CD4-positive, alpha-beta memory T cell (primary cell): ENCODE measurements at regions not wholly inside any gene's neighbourhood (a gene's known extent, or its start where the extent isn't known, plus 50 kb on each side); places are given as distances from the start of the nearest gene placed in this dataset.
A peak's percentile ranks its signal among the peaks of the same experiment; 100 is the strongest.

Source experiments
- CTCF ChIA-PET: fragments of 350-600 bp; sonication (Branson Sonifier 250); formaldehyde crosslinking; loops from one replicate; lab custom pipeline; 2021; ENCODE audit warnings: inconsistent platforms; ENCODE audit not compliant: partially characterized antibody; lab: Charles Lee
- POLR2A ChIA-PET: fragments of 350-600 bp; sonication (Branson Sonifier 250); formaldehyde crosslinking; loops from one replicate; lab custom pipeline; 2021; ENCODE audit not compliant: partially characterized antibody; lab: Charles Lee
- DNase-seq, 5 donors: peaks; one replicate each; pipeline versions ENCODE4 v3.0.0 to v3.0.0-alpha.2; 2020 to 2022; ENCODE audit warnings: mixed read lengths in 1 of 5
- H3K27ac ChIP-seq: one replicate; pipeline ENCODE4 v1.7.0; 2013; ENCODE audit warnings: low read depth, low read length
- H3K27me3 ChIP-seq: 2 replicates; pipeline ENCODE4 v1.7.0; 2013; ENCODE audit warnings: mild to moderate bottlenecking, low read length, moderate library complexity; ENCODE audit not compliant: insufficient read depth
- H3K36me3 ChIP-seq: 2 replicates; pipeline ENCODE4 v1.7.0; 2013; ENCODE audit warnings: mild to moderate bottlenecking, low read length, moderate library complexity; ENCODE audit not compliant: insufficient read depth
- H3K4me1 ChIP-seq: 2 replicates; pipeline ENCODE4 v1.7.0; 2013; ENCODE audit warnings: mild to moderate bottlenecking, low read length, moderate library complexity; ENCODE audit not compliant: insufficient read depth
- H3K4me3 ChIP-seq, 2 donors: one replicate each; pipeline ENCODE4 v1.7.0; 2013; ENCODE audit warnings: low read length in 2 of 2, mild to moderate bottlenecking in 1 of 2
- H3K9me3 ChIP-seq, 2 donors: one replicate each; pipeline ENCODE4 v1.7.0; 2013; ENCODE audit warnings: low read length in 2 of 2, control low read depth in 1 of 2; ENCODE audit not compliant: control insufficient read depth in 1 of 2
- H3K27ac Mint-ChIP-seq, 7 donors: one replicate each; pipeline ENCODE4 v1.8.0; 2020 to 2021; ENCODE audit warnings: mixed read lengths in 7 of 7, mild to moderate bottlenecking in 6 of 7, inconsistent platforms in 3 of 7, moderate library complexity in 3 of 7
- H3K27me3 Mint-ChIP-seq, 2 donors: one replicate each; pipeline ENCODE4 v1.8.0; 2020 to 2021; ENCODE audit warnings: mixed read lengths in 2 of 2
- H3K36me3 Mint-ChIP-seq, 2 donors: one replicate each; pipeline ENCODE4 v1.8.0; 2020 to 2021; ENCODE audit warnings: mixed read lengths in 2 of 2, inconsistent platforms in 1 of 2, mild to moderate bottlenecking in 1 of 2
- H3K4me1 Mint-ChIP-seq, 4 donors: one replicate each; pipeline ENCODE4 v1.8.0; 2020 to 2021; ENCODE audit warnings: mixed read lengths in 4 of 4, mild to moderate bottlenecking in 1 of 4
- H3K4me3 Mint-ChIP-seq, 8 donors: one replicate each; pipeline ENCODE4 v1.8.0; 2020 to 2021; ENCODE audit warnings: mixed read lengths in 8 of 8, mild to moderate bottlenecking in 7 of 8, moderate library complexity in 6 of 8, inconsistent platforms in 3 of 8
- H3K9me3 Mint-ChIP-seq, 8 donors: one replicate each; pipeline ENCODE4 v1.8.0; 2020 to 2021; ENCODE audit warnings: mixed read lengths in 8 of 8, mild to moderate bottlenecking in 5 of 8, inconsistent platforms in 3 of 8, moderate library complexity in 1 of 8
- intact Hi-C: fragments of 100-400 bp; cut with micrococcal nuclease; formaldehyde crosslinking; loops from one replicate; pipeline ENCODE4 v1.15.1; 2023

- H3K27ac ChIP-seq = no peak overlapping the region
- peak overlapping the region in 5 of 8 donors; percentile 44 to 74 (median 57) for H3K4me3 Mint-ChIP-seq
- ChIA-PET POLR2A (no interaction called here), CTCF (interaction anchor here (0.6 to 2.2 kb wide), 9 partner anchors 10 to 477 kb away, joined by 3 to 14 read pairs (median 4); no protein-coding TSS in a partner anchor)
- peaks cover 2 to 5% of the 10 kb centered on the region in 2 donors for H3K27me3 Mint-ChIP-seq
- DNase-seq = peak; percentile 47 to 59 (median 55)
- H3K9me3 ChIP-seq = no peaks in the 10 kb centered on the region
- H3K4me3 ChIP-seq = no peak overlapping the region
- peaks cover 0 to 3% (median 0%) of the 10 kb centered on the region in 8 donors for H3K9me3 Mint-ChIP-seq
- no peaks in the 10 kb centered on the region for H3K36me3 Mint-ChIP-seq
- intact Hi-C loops = no loop called here
- H3K27ac Mint-ChIP-seq = no peak overlapping the region
- peaks cover 4% of the 10 kb centered on the region for H3K4me1 ChIP-seq
- H3K27me3 ChIP-seq = no peaks in the 10 kb centered on the region
- H3K36me3 ChIP-seq = no peaks in the 10 kb centered on the region
- peaks cover 0 to 5% (median 2%) of the 10 kb centered on the region in 4 donors for H3K4me1 Mint-ChIP-seq
These were observed 390.4 kb upstream of the LMCD1 start for GRCh38 chr3:8110966-8111798.

DNA sequence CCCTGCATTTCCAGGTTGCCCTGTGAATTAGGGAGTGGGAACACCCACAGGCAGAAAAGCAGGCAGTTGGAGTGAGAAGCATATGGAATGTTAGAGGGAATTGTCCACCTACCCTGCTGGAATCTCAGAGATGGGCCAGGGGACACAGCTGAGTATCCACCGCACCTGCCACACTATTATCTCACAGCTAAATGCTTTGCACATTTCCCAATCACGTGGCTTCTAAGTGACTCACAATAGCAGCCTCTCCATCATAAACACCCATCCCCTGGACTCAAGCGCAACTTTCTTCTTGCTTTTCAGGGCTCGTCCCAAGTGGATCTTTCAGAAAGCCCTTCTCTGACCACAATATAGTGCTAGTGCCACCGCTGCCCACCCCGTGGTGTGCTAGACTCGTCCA, 389.0 kb upstream of the LMCD1 start:
- peaks cover 0 to 3% (median 0%) of the 10 kb centered on the region in 8 donors for H3K9me3 Mint-ChIP-seq
- peaks cover 0 to 5% (median 2%) of the 10 kb centered on the region in 4 donors for H3K4me1 Mint-ChIP-seq
- no peaks in the 10 kb centered on the region for H3K36me3 ChIP-seq
- H3K4me3 Mint-ChIP-seq = no peak overlapping the region
- intact Hi-C loops = no loop called here
- CTCF ChIA-PET = interaction anchor here (1.0 kb wide), 1 partner anchor 312 kb away, joined by 3 read pairs; no protein-coding TSS in a partner anchor
- H3K27me3 Mint-ChIP-seq = peaks cover 2 to 5% of the 10 kb centered on the region in 2 donors
- DNase-seq = no peak
- peaks cover 4% of the 10 kb centered on the region for H3K4me1 ChIP-seq
- H3K4me3 ChIP-seq = no peak overlapping the region
- H3K27ac ChIP-seq = no peak overlapping the region
- POLR2A ChIA-PET = no interaction called here
- H3K36me3 Mint-ChIP-seq = no peaks in the 10 kb centered on the region
- H3K27me3 ChIP-seq = no peaks in the 10 kb centered on the region
- H3K27ac Mint-ChIP-seq = no peak overlapping the region
- H3K9me3 ChIP-seq = no peaks in the 10 kb centered on the region

GRCh38 chr3:8113626-8114025, 388.0 kb upstream of the LMCD1 start:
- Histone ChIP-seq H3K9me3 (no peaks in the 10 kb centered on the region), H3K4me3 (no peak overlapping the region), H3K36me3 (no peaks in the 10 kb centered on the region), H3K27me3 (no peaks in the 10 kb centered on the region), H3K4me1 (peaks cover 4% of the 10 kb centered on the region), H3K27ac (no peak overlapping the region)
- intact Hi-C loops = no loop called here
- Mint-ChIP-seq H3K4me1 (peaks cover 0 to 5% (median 2%) of the 10 kb centered on the region in 4 donors), H3K27ac (no peak overlapping the region), H3K27me3 (peaks cover 2 to 7% of the 10 kb centered on the region in 2 donors), H3K36me3 (no peaks in the 10 kb centered on the region), H3K4me3 (no peak overlapping the region), H3K9me3 (peaks cover 0 to 9% (median 6%) of the 10 kb centered on the region in 8 donors)
- CTCF ChIA-PET = interaction anchor here (1.0 to 1.7 kb wide), 2 partner anchors 304 to 313 kb away, joined by 3 to 5 read pairs; no protein-coding TSS in a partner anchor
- no peak for DNase-seq
- POLR2A ChIA-PET = no interaction called here

DNA sequence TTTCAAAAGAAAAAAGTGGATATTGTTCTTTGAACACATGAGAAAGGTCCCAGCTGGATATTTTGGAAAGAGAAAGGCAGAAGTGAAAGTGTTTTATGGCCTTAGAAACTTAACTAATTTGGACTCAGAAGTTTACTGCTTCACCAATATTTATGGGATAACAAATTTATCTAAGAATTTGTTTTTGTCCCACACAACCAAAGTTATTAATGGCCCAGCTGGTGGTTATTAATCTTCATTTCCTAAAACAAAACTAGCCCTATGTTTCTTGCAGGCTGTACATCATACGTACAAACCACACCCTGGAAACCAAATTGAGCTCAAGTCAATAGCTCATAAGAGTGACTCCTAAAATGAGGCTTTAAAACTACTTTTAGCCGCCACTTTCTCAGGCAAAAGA, 372.9 kb upstream of the LMCD1 start:
- Mint-ChIP-seq H3K27me3 (peaks cover 0 to 2% of the 10 kb centered on the region in 2 donors), H3K27ac (no peak overlapping the region), H3K36me3 (no peaks in the 10 kb centered on the region), H3K9me3 (peaks cover 0 to 4% (median 0%) of the 10 kb centered on the region in 8 donors), H3K4me1 (no peaks in the 10 kb centered on the region), H3K4me3 (no peak overlapping the region)
- Histone ChIP-seq H3K9me3 (no peaks in the 10 kb centered on the region), H3K36me3 (no peaks in the 10 kb centered on the region), H3K27ac (no peak overlapping the region), H3K4me3 (no peak overlapping the region), H3K27me3 (no peaks in the 10 kb centered on the region), H3K4me1 (no peaks in the 10 kb centered on the region)
- ChIA-PET POLR2A (no interaction called here), CTCF (no interaction called here)
- no peak for DNase-seq
- intact Hi-C loops = no loop called here

DNA sequence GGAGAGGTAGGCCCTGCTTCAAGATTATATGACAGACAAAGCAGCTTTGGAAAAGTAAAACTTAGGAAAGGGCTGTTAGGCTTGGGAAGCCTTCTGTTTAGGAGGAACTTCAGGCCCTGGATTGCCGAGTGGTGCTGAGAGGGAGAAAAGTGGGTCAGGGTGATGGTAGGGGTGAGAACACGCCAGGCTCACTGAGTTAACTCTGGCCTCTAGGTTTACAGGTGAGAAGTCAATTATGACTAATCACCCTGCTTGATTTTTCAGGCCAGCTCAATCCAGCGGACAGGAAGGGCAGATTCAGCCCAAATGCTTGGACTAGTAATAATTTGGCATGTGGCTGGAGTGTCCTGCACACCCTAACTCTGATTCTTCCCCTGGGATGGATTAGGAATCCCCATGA, 365.1 kb upstream of the LMCD1 start:
- Histone ChIP-seq H3K27ac (no peak overlapping the region), H3K27me3 (no peaks in the 10 kb centered on the region), H3K9me3 (no peaks in the 10 kb centered on the region), H3K4me1 (no peaks in the 10 kb centered on the region), H3K36me3 (no peaks in the 10 kb centered on the region), H3K4me3 (no peak overlapping the region)
- intact Hi-C loops = no loop called here
- POLR2A ChIA-PET = no interaction called here
- Mint-ChIP-seq H3K27ac (no peak overlapping the region), H3K36me3 (no peaks in the 10 kb centered on the region), H3K9me3 (peaks cover 0 to 2% (median 0%) of the 10 kb centered on the region in 8 donors), H3K4me1 (no peaks in the 10 kb centered on the region), H3K4me3 (no peak overlapping the region), H3K27me3 (no peaks in the 10 kb centered on the region)
- CTCF ChIA-PET = no interaction called here
- DNase-seq = no peak

GRCh38 chr3:8143186-8143585, 358.4 kb upstream of the LMCD1 start:
- no peaks in the 10 kb centered on the region for H3K9me3 ChIP-seq
- ChIA-PET POLR2A (no interaction called here), CTCF (no interaction called here)
- no peak for DNase-seq
- no peak overlapping the region for H3K27ac ChIP-seq
- Mint-ChIP-seq H3K27ac (no peak overlapping the region), H3K36me3 (no peaks in the 10 kb centered on the region), H3K4me1 (no peaks in the 10 kb centered on the region), H3K27me3 (peaks cover 0 to 7% of the 10 kb centered on the region in 2 donors), H3K9me3 (no peaks in the 10 kb centered on the region), H3K4me3 (no peak overlapping the region)
- no peaks in the 10 kb centered on the region for H3K27me3 ChIP-seq
- no peak overlapping the region for H3K4me3 ChIP-seq
- no peaks in the 10 kb centered on the region for H3K36me3 ChIP-seq
- no peaks in the 10 kb centered on the region for H3K4me1 ChIP-seq
- intact Hi-C loops = no loop called here

DNA sequence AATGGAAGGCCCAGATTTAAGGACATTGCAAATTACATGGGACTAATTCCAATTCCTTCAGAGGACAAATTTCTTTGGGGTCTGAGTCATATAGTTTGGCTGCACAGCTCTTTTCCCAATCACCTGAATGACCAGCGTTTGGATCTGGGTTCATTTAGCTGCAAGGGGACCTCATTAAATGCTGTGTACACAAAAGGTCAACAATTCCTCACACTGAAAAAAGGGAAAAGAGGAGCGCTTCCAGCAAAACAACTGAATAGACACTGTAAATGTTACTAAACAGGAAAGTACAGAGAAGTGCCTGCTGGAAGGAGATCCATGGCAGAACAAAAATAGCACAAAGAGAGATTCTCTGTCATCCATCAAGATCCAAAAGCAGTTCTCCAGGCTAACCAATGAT, 356.0 kb upstream of the LMCD1 start:
- DNase-seq = no peak
- Mint-ChIP-seq H3K4me1 (no peaks in the 10 kb centered on the region), H3K4me3 (no peak overlapping the region), H3K27ac (no peak overlapping the region), H3K9me3 (no peaks in the 10 kb centered on the region), H3K27me3 (peaks cover 0 to 7% of the 10 kb centered on the region in 2 donors), H3K36me3 (no peaks in the 10 kb centered on the region)
- CTCF ChIA-PET = no interaction called here
- Histone ChIP-seq H3K27me3 (no peaks in the 10 kb centered on the region), H3K27ac (no peak overlapping the region), H3K36me3 (no peaks in the 10 kb centered on the region), H3K9me3 (no peaks in the 10 kb centered on the region), H3K4me3 (no peak overlapping the region), H3K4me1 (no peaks in the 10 kb centered on the region)
- intact Hi-C loops = no loop called here
- POLR2A ChIA-PET = no interaction called here
